Anterior cingulate cortex (tissue), 58 donors: ENCODE measurements at regions not wholly inside any gene's neighbourhood (a gene's known extent, or its start where the extent isn't known, plus 50 kb on each side); places are given as distances from the start of the nearest gene placed in this dataset.
A peak's percentile ranks its signal among the peaks of the same experiment; 100 is the strongest.
"Not testable (repeated sequence)": the region's sequence is repeated elsewhere in the genome, so short reads cannot be mapped to it uniquely, and the experiment has no call there.

Experiments
- DNase-seq, 58 donors: peaks; one replicate each; lab custom pipeline; 2025; lab: John Stamatoyannopoulos, UW

DNA sequence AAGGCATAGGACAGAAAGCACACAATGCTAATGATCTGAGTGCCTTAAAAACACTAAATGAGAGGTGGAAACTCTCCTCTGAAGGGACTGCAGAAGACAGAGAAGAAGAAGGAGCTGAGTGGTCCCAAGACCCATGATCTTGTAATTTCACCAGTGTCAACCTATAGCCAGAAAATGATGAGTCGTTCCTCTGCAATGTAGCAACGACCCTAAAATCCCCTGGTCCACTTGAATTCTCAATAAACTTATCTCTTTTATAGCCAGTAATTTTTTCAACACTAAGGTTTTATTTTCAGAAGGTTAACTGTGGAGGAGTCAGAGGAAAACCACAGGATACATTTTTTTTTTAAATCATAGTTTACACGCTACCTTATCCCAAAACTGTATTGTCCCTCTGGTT, 490.6 kb upstream of the MARCKS start:
- no peak for DNase-seq

- no peak for DNase-seq
Observed at GRCh38 chr6:113370508-113371502, 486.3 kb upstream of the MARCKS start.

DNA sequence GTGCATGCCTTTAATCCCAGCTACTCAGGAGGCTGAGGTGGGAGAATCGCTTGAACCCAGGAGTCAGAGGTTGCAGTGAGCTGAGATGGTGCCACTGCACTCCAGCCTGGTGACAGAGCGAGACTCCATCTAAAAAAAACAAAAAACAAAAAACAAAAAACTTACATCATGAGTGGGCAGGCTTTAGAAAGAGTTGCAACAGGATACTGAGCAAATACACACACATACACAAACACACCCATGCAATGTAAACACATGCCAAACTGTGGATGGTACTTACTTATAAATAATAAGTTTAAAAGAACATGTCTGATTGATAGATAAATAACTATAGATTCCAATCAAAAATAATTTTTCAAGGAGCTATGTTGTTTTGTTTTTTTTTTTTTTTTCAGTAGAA, 481.7 kb upstream of the MARCKS start:
- DNase-seq, result not testable (repeated sequence)

DNA sequence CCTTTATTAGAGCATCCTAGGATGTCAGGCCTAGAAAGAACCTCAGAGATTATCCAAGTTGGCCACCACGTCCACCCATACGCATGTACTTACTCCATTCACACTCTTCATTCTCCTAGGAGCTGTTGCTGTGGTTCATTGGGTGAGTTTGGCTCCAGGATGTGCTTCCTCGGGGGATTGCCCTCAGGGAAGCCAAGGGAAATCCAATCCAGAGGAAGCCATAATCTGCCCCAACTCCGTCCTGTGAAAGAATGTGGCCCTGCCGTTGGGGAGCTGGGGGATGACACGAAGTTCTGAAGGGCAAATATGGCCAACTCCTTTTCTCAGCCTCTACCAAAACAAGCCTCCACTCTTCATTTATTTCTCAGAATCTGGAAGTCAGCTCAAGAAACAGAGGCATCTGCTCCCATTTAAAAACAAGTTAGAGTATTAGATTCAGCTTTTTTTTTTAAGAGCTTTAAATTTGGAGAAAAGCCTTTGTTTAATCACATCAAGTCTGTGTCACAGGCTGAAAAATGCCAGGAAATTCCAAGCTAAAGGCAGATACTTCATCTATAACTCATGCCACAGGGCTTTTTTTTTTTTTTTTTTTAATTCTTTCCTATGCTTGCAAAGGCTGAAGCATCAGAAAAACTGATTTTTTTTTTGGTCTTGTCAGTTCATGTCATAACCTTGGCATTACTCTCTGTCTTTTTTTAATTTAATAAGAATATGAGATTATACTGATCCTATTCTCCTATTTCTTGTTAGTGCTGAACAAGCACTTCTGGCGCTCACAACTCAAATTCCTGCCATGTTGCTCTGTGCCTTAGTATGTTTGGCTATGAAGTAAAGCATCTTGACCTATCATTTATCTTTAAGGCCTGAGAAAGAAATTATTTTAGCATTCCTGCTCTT, 480.9 kb upstream of the MARCKS start:
- DNase-seq, result no peak

DNA sequence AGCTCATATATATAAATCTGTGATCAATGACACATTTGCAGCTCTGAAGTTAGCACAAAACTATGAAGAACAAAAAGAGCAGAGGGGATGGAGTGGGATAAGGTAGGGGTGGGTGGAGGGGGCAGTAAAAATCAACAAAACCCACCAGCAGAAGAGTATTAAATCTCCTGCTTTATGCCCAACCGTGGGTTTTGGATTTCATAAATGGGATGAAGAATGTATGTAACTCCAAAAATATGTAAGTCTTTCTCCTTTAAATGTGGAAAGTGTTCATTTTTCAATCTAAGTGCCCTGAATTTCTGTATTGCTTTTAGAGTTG, 480.3 kb upstream of the MARCKS start:
- DNase-seq, result no peak

DNA sequence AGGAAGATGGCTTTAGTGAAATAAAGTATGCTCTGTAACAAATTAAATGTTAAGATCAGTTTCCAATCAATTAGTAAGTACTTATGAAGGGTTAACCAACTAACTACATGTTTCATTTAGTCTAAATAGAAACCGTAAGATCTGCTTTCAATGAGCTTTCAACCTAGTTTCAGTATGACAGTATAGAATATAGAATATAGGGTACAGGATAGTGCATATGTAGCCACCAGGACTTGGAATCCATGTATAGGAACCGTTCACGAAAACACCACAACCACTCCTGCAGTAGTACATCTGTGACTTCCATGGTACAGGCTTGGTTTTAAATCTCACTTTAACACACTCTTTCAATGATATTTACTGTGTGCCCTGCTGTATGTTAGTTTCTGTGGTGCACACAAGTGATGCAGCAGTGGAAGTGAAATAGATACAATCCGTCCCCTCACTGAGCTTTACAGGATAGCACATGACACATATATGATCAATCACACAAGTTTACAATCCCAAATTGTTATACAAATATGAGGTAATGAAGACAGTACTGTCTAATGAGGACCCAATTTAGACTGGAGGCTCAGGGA, 479.7 kb upstream of the MARCKS start:
- no peak for DNase-seq

- DNase-seq, result no peak
Observed at GRCh38 chr6:113380591-113380990, 476.6 kb upstream of the MARCKS start.

GRCh38 chr6:113381232-113381631, 475.9 kb upstream of the MARCKS start:
- DNase-seq, result no peak

DNA sequence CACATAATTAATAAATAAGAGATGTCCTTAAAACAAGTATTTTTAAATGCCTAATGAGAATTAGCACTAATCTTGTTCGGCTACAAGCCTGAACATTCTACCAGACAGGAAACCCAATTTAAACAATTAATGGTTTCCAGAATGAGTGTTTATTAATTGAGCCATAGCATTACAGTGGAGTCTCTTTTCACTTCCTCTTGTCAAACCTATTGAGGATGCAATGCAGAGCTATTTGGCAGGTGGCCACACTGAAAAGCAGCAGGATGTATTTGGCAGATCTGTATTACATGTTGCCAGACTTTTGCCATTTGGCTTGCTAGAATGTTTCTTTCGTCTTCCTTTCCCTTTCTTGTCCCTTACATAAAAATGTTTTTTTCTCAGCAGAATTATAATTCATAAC, 475.2 kb upstream of the MARCKS start:
- peak in 27 of 58 donors; percentile 1 to 62 (median 9) for DNase-seq

GRCh38 chr6:113383701-113384100, 473.4 kb upstream of the MARCKS start:
- no peak for DNase-seq

- DNase-seq, result no peak
Observed at GRCh38 chr6:113385020-113385431, 472.1 kb upstream of the MARCKS start.

GRCh38 chr6:113388996-113389395, 468.1 kb upstream of the MARCKS start:
- DNase-seq, result no peak

GRCh38 chr6:113392551-113393055, 464.5 kb upstream of the MARCKS start:
- DNase-seq, result no peak

GRCh38 chr6:113394216-113394615, 462.9 kb upstream of the MARCKS start:
- DNase-seq, result no peak

- DNase-seq, result no peak
Observed at GRCh38 chr6:113394729-113395128, 462.4 kb upstream of the MARCKS start.

DNA sequence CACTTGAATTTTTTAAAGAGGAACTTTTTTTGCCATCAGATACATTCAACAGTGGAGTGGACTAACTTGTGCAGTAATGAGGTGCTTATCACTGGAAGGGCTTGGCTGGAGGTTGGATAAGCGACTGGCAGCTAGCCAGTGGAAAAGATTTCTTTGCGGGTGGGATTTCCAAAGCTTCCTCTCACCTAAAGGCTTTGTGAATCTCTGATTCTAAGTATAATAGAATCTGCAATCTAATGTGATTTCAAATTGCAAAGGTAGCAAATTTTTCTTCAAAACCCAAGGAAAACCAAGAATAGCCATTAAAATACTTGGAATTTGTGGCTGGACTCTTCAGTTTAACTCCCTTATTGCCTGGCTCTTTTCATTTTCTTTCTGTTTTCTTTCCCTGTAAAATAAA, 460.4 kb upstream of the MARCKS start:
- no peak for DNase-seq

GRCh38 chr6:113397236-113397635, 459.9 kb upstream of the MARCKS start:
- no peak for DNase-seq

GRCh38 chr6:113401231-113401630, 455.9 kb upstream of the MARCKS start:
- no peak for DNase-seq

DNA sequence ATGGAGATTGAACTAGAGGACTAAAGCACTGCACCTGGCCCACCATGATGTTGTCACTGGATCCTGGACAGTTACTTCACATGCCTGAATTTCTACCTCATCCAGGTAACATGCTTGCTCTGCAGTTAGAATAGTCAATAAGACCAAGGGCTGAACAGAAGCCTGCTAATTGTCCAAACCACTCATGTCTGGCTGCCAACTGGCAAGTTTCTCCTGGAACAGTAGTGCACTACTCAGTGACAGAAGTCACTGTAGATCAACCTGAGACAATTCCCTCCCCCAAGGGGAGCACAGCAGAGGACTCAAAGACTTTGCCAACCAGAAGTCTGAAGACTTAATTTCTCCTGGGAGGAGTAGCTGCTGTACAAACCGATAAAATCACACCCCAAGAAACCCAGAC, 454.6 kb upstream of the MARCKS start:
- no peak for DNase-seq

DNA sequence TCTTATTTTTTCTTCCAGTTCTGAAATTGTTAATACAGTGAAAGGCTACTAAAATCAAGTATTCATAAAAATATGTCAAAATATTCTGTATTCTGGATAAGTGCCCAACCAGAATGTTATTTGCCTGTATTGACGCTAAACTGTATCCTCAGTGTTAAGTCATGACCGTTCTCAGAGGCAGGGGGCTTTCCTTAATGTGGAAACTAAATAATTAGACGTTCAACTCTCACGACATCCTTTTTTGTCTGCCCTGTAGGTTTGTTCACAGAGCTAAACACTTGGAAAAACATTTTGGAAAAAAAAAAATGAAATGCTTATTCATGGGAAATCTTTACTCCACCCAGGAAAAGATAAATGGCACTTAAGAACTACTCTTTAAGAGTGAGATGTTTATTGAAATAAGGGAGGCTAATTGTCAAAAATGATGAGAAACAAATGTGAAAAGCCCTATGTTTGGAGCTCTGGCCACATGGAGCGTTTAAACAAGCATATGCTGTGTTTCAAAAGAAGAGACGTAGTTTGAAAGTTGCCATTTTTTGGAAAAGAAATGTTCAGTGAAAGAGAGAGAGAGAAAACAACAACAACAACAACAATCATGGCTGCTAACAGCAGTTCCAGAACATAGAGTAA, 453.1 kb upstream of the MARCKS start:
- DNase-seq, result no peak
